ENCODE measurements at regions not wholly inside any gene's neighbourhood (a gene's known extent, or its start where the extent isn't known, plus 50 kb on each side); places are given as distances from the start of the nearest gene placed in this dataset.

- no peaks in the 10 kb centered on the region for H3K27me3 ChIP-seq
- H3K27ac ChIP-seq = no peak overlapping the region
- in situ Hi-C loops (cut with MboI; ENCODE audit: low sequenced_read_pairs in 4 of 4) (no loop called here), intact Hi-C loops (cut with DNase I; ENCODE audit: low total_unique reads) (no loop called here)
- ATAC-seq = no peak
- no peaks in the 10 kb centered on the region for H3K9me3 ChIP-seq
- H3K4me3 ChIP-seq = no peak overlapping the region
- DNase-seq = no peak
- TF ChIP-seq CTCF (IDR thresholded peaks at IDR 0.05 in 4 of 5, conservative IDR thresholded peaks at IDR 0.05 in 1 of 5) (no peak), POLR2A (IDR thresholded peaks at IDR 0.05) (no peak)
- H3K36me3 ChIP-seq = no peaks in the 10 kb centered on the region
- H3K4me1 ChIP-seq = peaks cover 6 to 8% of the 10 kb centered on the region in 2 donors
Measured at GRCh38 chr1:87686671-87687070, 358.0 kb downstream of the LMO4 start.

- ATAC-seq (no peak), DNase-seq (no peak)
- Histone ChIP-seq H3K27ac (no peak overlapping the region), H3K4me3 (no peak overlapping the region), H3K4me1 (peaks cover 6 to 8% of the 10 kb centered on the region in 2 donors), H3K27me3 (no peaks in the 10 kb centered on the region), H3K9me3 (no peaks in the 10 kb centered on the region), H3K36me3 (no peaks in the 10 kb centered on the region)
- TF ChIP-seq CTCF (IDR thresholded peaks at IDR 0.05 in 4 of 5, conservative IDR thresholded peaks at IDR 0.05 in 1 of 5) (no peak), POLR2A (IDR thresholded peaks at IDR 0.05) (no peak)
- intact Hi-C loops (cut with DNase I; ENCODE audit: low total_unique reads) = no loop called here
- in situ Hi-C loops (cut with MboI; ENCODE audit: low sequenced_read_pairs in 4 of 4) = no loop called here
Measured at GRCh38 chr1:87688136-87688535, 359.5 kb downstream of the LMO4 start.

GRCh38 chr1:87689487-87689886, 360.8 kb downstream of the LMO4 start:
- ATAC-seq = no peak
- TF ChIP-seq POLR2A (IDR thresholded peaks at IDR 0.05) = no peak
- no peak for TF ChIP-seq CTCF (IDR thresholded peaks at IDR 0.05 in 4 of 5, conservative IDR thresholded peaks at IDR 0.05 in 1 of 5)
- in situ Hi-C loops (cut with MboI; ENCODE audit: low sequenced_read_pairs in 4 of 4) = no loop called here
- intact Hi-C loops (cut with DNase I; ENCODE audit: low total_unique reads) = no loop called here
- Histone ChIP-seq H3K36me3 (no peaks in the 10 kb centered on the region), H3K4me1 (peaks cover 6 to 8% of the 10 kb centered on the region in 2 donors), H3K9me3 (no peaks in the 10 kb centered on the region), H3K27ac (no peak overlapping the region), H3K27me3 (no peaks in the 10 kb centered on the region), H3K4me3 (no peak overlapping the region)
- no peak for DNase-seq

- DNase-seq = no peak
- ATAC-seq = no peak
- Histone ChIP-seq H3K36me3 (no peaks in the 10 kb centered on the region), H3K27ac (no peak overlapping the region), H3K4me1 (no peaks in the 10 kb centered on the region), H3K4me3 (no peak overlapping the region), H3K27me3 (no peaks in the 10 kb centered on the region), H3K9me3 (no peaks in the 10 kb centered on the region)
- intact Hi-C loops (cut with DNase I; ENCODE audit: low total_unique reads) (no loop called here), in situ Hi-C loops (cut with MboI; ENCODE audit: low sequenced_read_pairs in 4 of 4) (no loop called here)
- TF ChIP-seq POLR2A (IDR thresholded peaks at IDR 0.05) = no peak
- no peak for TF ChIP-seq CTCF (IDR thresholded peaks at IDR 0.05 in 4 of 5, conservative IDR thresholded peaks at IDR 0.05 in 1 of 5)
Measured at GRCh38 chr1:87696483-87696882, 367.8 kb downstream of the LMO4 start.

- DNase-seq (no peak), ATAC-seq (no peak)
- H3K36me3 ChIP-seq = no peaks in the 10 kb centered on the region
- H3K4me3 ChIP-seq = no peak overlapping the region
- no peaks in the 10 kb centered on the region for H3K4me1 ChIP-seq
- TF ChIP-seq POLR2A (IDR thresholded peaks at IDR 0.05) (no peak), CTCF (IDR thresholded peaks at IDR 0.05 in 4 of 5, conservative IDR thresholded peaks at IDR 0.05 in 1 of 5) (no peak)
- intact Hi-C loops (cut with DNase I; ENCODE audit: low total_unique reads) (no loop called here), in situ Hi-C loops (cut with MboI; ENCODE audit: low sequenced_read_pairs in 4 of 4) (no loop called here)
- H3K27me3 ChIP-seq = no peaks in the 10 kb centered on the region
- H3K9me3 ChIP-seq = no peaks in the 10 kb centered on the region
- H3K27ac ChIP-seq = no peak overlapping the region
Measured at GRCh38 chr1:87702455-87702854, 373.8 kb downstream of the LMO4 start.

All from gastrocnemius medialis (tissue), 4 donors.